ENCODE measurements at regions not wholly inside any gene's neighbourhood (a gene's known extent, or its start where the extent isn't known, plus 50 kb on each side); places are given as distances from the start of the nearest gene placed in this dataset.
A peak's percentile ranks its signal among the peaks of the same experiment; 100 is the strongest.

DNA sequence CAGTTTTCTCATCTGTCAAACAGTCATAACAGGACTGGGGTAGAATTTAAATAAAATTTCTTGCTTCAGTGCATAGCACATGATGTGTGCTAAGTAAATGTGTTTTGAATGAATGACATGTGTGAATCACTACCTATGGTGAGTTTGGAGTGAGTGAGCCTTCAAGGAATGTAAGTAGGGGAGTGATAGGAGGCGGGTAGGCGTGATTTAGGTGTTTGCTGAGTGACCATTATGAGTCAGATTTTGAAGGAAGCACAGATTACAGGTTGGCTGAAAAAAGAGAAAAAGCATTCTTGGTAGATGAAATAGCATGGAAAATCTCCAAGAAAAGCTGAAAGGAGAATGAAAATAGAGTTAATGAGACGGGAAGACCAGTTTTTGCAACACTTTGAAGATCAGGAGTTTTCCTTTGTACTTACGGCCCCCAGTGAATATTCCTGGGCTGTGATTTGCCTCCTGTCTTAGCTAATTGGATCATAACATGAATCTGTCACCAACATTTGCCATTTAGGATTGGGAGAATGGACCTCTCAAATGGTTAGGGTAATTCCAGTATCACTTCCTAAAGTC lies 136.9 kb upstream of the GATA6 start:
- intact Hi-C loops (cut with micrococcal nuclease) = loop anchor here (2.0 kb wide), 2 partner anchors 136 to 250 kb away; partner anchors contain the start of gene GATA6
- ChIA-PET POLR2A (ENCODE audit: unreplicated experiment) (interaction anchor here (0.6 kb wide), 1 partner anchor 12 kb away, joined by 7 read pairs; no protein-coding TSS in a partner anchor), CTCF (no interaction called here)
- H3K27ac ChIP-seq (ENCODE audit: low read length) = peak overlapping the region; percentile 86
- no peaks in the 10 kb centered on the region for H3K9me2 ChIP-seq (replicated peaks; ENCODE audit: low read length)
- no peak for TF ChIP-seq CTCF (conservative IDR thresholded peaks at IDR 0.05; ENCODE audit: low read depth, low read length)
- no peak for TF ChIP-seq EZH2phosphoT487 (IDR thresholded peaks at IDR 0.05; ENCODE audit: borderline replicate concordance, low read length)
- TF ChIP-seq EZH2 (IDR thresholded peaks at IDR 0.05; ENCODE audit: low read length, unreplicated experiment) = no peak
- H3K27me3 ChIP-seq (ENCODE audit: low read length) = no peaks in the 10 kb centered on the region
- peak overlapping the region; percentile 43 for H3K4me3 ChIP-seq (ENCODE audit: low read length)
- no peaks in the 10 kb centered on the region for H3K9me3 ChIP-seq (ENCODE audit: low read length)
- peak overlapping the region; percentile 52 for H2AFZ ChIP-seq (ENCODE audit: low read length)
- ATAC-seq (peak; percentile 99), DNase-seq (peak; percentile 97)
- peak overlapping the region; percentile 42 for H3K9ac ChIP-seq (ENCODE audit: low read length)
- H3F3A ChIP-seq (ENCODE audit: low read length, unreplicated experiment) = no peaks in the 10 kb centered on the region
- BruUV-seq (replicated peaks) = no TSS peak
- no peaks in the 10 kb centered on the region for H4K20me1 ChIP-seq (ENCODE audit: low read length)
- no peaks in the 10 kb centered on the region for H3K36me3 ChIP-seq (ENCODE audit: low read depth, low read length)
- no peaks in the 10 kb centered on the region for H3K79me2 ChIP-seq (ENCODE audit: low read length)
- peaks cover 17% of the 10 kb centered on the region for H3K4me1 ChIP-seq (ENCODE audit: insufficient read depth, low read length)
- H3K4me2 ChIP-seq (ENCODE audit: low read length) = peak overlapping the region; percentile 74

- no peaks in the 10 kb centered on the region for H3K36me3 ChIP-seq (ENCODE audit: low read depth, low read length)
Observed at GRCh38 chr18:22033085-22033484, 136.3 kb upstream of the GATA6 start.

More at GRCh38 chr18:22033085-22033484, 136.3 kb upstream of the GATA6 start:
- Histone ChIP-seq H3K9ac (ENCODE audit: low read length) (peak overlapping the region; percentile 39), H2AFZ (ENCODE audit: low read length) (peak overlapping the region; percentile 52; the same call in 1 of the 2 replicates), H3K27me3 (ENCODE audit: low read length) (no peaks in the 10 kb centered on the region), H3K79me2 (ENCODE audit: low read length) (no peaks in the 10 kb centered on the region), H4K20me1 (ENCODE audit: low read length) (no peaks in the 10 kb centered on the region), H3K27ac (ENCODE audit: low read length) (peak overlapping the region; percentile 86), H3F3A (ENCODE audit: low read length, unreplicated experiment) (no peaks in the 10 kb centered on the region), H3K4me3 (ENCODE audit: low read length) (peak overlapping the region; percentile 43), H3K9me2 (replicated peaks; ENCODE audit: low read length) (no peaks in the 10 kb centered on the region), H3K9me3 (ENCODE audit: low read length) (no peaks in the 10 kb centered on the region), H3K4me1 (ENCODE audit: insufficient read depth, low read length) (peaks cover 17% of the 10 kb centered on the region), H3K4me2 (ENCODE audit: low read length) (peak overlapping the region; percentile 74)
- no peak for TF ChIP-seq EZH2phosphoT487 (IDR thresholded peaks at IDR 0.05; ENCODE audit: borderline replicate concordance, low read length)
- no peak for TF ChIP-seq EZH2 (IDR thresholded peaks at IDR 0.05; ENCODE audit: low read length, unreplicated experiment)
- TF ChIP-seq CTCF (conservative IDR thresholded peaks at IDR 0.05; ENCODE audit: low read depth, low read length) = no peak
- CTCF ChIA-PET = no interaction called here
- intact Hi-C loops (cut with micrococcal nuclease) = loop anchor here (2.0 kb wide), 2 partner anchors 136 to 250 kb away; partner anchors contain the start of gene GATA6
- POLR2A ChIA-PET (ENCODE audit: unreplicated experiment) = interaction anchor here (0.6 kb wide), 1 partner anchor 1606 kb away, joined by 5 read pairs; no protein-coding TSS in a partner anchor
- no TSS peak for BruUV-seq (replicated peaks)
- ATAC-seq = no peak
- no peak for DNase-seq
